HG03280 (cell line): ENCODE measurements at regions not wholly inside any gene's neighbourhood (a gene's known extent, or its start where the extent isn't known, plus 50 kb on each side); places are given as distances from the start of the nearest gene placed in this dataset.
"Not testable (repeated sequence)": the region's sequence is repeated elsewhere in the genome, so short reads cannot be mapped to it uniquely, and the experiment has no call there.

ENCODE experiments used
- ATAC-seq: cut with Tn5 transposase; IDR thresholded peaks from one replicate; pipeline ENCODE4 v1.9.1; 2021; ENCODE audit warnings: mild to moderate bottlenecking, moderate library complexity; ENCODE audit not compliant: unreplicated experiment

DNA sequence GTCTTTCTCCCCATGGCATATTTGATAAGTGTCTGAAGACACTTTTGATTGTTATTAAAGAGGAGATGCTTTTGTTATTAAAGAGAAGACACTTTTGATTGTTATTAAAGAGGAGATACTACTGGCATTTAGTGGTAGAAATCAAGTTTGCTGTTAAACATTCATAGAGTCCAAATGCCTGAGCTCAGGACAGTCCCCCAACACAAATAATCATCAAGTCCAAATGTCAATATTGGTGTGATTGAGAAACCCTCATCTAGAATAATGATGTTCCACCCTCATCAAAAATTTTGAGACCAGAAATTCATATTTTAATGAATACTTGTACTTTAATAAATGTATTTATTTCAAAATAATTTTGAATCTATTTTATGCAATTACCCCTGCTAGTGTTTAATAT, 1412.9 kb upstream of the PCDH7 start:
- no peak for ATAC-seq

- no peak for ATAC-seq
These were observed 1412.4 kb upstream of the PCDH7 start for GRCh38 chr4:29307755-29308154.

GRCh38 chr4:29309050-29309449, 1411.1 kb upstream of the PCDH7 start:
- ATAC-seq = no peak

- no peak for ATAC-seq
These were observed 1409.9 kb upstream of the PCDH7 start for GRCh38 chr4:29310252-29310651.

GRCh38 chr4:29311247-29311646, 1408.9 kb upstream of the PCDH7 start:
- no peak for ATAC-seq

DNA sequence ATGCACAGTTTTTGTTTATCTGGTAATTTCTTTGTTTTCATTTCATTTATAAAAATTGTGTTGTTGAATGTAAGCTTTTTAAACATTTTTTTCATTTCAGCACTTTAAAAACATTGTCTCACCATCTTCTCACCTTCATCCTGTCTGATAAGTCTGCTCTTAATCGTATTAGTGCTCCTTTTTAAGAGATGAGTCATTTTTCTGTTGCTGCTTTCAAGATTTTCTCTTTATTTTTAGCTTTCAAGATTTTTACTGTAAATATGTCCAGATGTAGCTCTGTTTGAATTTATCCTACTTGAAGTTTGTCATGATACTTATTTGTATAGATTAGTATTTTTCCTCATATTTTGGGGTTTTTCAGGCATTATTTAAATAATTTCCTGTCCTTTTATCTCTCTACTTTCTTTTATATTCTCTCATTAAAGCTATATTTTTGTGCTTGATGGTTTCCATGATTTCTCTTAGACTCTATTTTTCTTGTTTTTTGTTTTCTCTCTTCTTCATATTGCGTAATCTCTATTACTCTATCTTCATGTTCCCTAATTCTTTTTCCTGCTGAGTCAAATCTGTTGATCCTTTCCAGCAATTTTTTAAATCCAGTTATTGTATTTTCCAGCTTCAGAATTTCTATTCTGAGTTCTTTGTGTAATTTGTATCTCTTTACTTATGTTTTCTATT, 1400.4 kb upstream of the PCDH7 start:
- ATAC-seq = no peak

GRCh38 chr4:29320947-29321620, 1399.1 kb upstream of the PCDH7 start:
- no peak for ATAC-seq

GRCh38 chr4:29326004-29326403, 1394.2 kb upstream of the PCDH7 start:
- no peak for ATAC-seq

DNA sequence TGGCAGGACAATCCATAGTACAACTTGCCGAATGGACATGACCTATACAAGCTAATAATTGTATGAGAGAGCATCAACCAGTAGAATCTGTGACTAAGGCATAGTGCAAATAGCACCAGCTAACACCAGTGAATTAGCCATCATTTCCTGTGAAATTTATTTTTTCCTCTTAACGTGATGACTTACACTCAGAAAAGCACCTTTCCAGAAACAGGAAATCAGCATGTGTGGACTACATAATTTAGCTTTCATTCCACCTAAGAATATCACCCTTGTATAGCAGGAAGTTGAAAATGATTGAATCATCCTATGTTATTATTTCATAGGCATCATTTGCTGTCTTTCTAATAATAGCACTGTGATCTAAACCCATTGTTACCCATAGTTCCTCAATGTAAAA, 1393.4 kb upstream of the PCDH7 start:
- no peak for ATAC-seq

DNA sequence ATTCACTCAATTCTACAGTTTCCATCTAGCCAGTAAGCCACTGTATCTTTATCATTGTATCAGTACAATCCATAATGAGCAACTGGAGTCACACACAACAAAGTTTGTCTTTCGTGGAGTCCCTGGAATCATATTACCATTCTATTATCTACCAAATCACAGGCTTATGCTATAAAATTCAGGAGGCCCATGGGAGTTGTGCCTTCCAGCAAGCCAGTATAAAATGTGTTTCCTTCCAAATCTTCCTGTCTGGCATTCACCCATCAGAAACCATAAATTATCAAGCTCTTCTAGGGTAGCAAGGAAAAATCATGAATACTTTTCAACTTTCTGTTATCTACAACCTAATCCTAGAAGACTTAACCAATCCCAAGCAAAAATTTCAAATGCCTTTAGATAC, 1383.3 kb upstream of the PCDH7 start:
- ATAC-seq = no peak

- no peak for ATAC-seq
These were observed 1347.2 kb upstream of the PCDH7 start for GRCh38 chr4:29372971-29373370.

DNA sequence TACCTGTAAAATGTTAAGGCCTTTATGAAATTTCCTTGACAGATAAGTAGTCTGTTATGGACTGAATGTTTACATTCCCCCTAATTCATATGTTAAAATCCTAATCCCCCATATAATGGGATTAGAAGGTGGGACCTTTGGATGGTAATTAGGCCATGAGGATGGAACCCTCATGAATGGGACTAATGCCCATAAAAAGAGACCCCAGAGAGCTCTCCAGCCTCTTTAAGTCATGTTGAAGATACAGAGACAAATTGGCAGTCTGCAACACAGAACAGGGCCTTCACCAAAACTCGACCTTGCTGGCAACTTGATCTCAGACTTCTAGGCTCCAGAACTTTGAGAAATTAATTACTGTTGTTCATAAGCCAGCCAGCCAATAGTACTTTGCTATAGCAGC, 1344.5 kb upstream of the PCDH7 start:
- no peak for ATAC-seq

GRCh38 chr4:29378237-29378636, 1341.9 kb upstream of the PCDH7 start:
- ATAC-seq = not testable (repeated sequence)

DNA sequence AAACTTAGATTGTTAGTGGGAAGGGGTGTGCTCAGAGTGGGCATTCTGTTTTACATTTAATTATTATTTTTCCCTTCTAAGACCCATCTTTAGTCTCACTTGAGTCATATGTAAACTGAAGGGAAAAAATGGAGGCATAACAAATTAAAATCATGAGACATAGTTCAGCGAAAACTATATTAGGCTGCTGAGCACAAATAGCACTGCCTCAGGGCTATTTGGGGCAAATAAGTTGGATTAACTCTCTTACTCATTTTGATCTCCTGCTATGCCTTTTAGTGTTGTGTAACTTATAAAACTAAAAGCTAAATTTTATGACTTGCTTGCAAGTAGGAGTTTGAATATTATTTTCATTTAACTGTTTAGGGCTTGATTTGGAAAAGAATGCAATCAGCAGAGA, 1329.2 kb upstream of the PCDH7 start:
- ATAC-seq = no peak

GRCh38 chr4:29405116-29405515, 1315.1 kb upstream of the PCDH7 start:
- ATAC-seq = no peak

DNA sequence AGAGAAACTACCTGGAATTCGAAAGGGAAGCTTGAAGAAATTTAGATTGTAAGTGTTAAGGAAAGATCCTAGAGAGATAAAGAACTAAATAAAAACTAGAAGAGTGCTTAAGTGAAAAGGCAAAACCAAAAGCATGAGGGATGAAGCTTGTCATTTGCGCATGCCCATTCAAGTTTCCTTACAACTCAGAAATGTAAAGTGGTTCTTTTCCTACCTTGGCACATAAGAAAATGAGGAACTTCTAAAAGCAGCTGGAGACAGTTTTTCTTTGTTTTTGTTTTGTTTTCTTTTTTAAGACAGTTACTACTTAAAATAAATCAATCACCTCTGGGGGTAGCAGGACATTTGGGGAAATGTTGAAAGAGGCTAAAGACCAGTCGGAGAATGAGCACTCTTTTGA, 1304.4 kb upstream of the PCDH7 start:
- ATAC-seq = no peak

DNA sequence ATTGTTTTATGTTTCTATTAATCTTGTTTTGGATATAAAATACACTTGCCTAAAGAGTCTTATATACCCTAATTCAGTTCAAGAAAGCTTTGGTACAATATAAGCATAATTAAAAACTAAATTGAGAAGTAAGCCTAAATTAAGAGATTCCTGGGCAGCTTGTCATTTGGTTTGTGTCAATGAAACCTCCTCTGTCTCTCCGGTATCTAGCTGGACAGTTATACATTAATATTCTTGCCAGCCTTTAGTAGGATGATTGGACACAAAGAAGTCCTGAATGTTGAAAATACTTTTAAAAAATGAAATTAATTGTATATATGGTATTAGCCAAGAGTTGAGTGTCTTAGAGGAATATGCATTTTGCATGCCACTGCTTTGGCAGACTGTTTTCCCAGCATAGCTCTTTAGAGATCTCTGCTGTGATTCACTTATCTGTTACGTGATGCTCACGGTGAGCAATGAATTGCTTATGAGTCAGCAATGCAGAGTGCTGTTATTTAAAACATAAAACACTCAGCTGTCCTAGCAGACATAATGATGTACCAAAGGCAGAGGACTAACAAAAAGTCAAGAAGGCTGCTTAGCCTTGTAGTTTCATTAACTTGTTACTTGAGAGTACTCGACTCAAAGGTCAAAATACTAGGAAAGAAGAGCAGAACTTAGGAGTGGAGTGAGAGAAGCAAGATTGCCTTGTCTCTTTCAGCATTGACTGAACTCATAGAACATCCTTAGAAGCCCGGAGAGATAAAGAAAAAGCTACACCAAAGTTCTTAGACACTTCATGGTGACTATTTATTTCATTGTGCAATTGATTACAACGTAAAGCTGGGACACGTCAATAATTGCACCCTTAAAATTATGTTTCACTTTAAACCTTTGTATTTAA, 1296.1 kb upstream of the PCDH7 start:
- no peak for ATAC-seq

- ATAC-seq = no peak
These were observed 1266.8 kb upstream of the PCDH7 start for GRCh38 chr4:29453303-29453820.

DNA sequence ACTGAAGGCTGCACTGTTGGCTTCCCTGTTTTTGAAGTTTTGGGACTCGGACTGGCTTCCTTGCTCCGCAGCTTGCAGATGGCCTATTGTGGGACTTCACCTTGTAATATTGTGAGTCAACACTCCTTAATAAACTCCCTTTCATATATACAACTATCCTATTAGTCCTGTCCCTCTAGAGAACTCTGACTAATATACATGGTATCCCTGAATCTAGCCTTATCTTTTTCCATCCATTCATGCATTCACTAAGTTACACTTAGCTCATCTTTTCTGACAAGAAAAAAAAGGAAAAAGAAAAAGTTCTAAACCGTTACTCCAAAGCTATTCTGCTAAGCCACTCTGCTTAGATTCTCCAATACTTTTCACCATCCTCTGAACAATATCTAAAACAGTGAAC, 1260.2 kb upstream of the PCDH7 start:
- ATAC-seq = no peak

DNA sequence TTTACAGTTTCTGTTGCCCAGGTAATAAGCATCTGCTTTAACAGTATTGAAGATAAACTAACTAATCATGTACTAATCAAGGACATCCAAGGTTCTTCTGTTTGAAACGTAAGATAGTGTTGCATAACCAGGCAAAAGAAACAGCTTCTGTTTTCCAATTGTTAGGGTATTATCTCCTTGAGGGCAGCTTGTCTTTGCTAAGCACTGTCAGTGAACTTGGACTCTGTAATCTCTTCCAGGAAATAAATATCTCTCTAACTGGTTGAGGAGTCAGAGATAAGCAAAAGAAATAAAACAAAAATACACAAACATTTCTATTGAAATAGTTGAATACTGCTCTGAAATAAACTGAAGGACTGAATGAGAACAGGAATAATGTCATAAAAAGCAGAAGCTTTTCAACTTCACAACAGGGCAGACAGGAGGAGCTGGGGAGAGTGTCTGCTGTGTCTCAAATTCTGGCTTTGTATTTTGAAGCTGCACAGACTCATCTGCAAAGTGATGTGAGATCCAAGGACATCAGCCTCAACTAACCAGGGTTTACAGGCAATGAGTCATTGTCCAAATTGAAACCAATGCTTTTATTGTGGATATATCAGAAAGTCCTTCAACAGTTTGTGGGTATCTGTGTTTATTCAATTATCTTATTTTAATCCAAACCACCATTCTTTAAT, 1253.0 kb upstream of the PCDH7 start:
- ATAC-seq = no peak
